T-cell (primary cell): ENCODE measurements at regions not wholly inside any gene's neighbourhood (a gene's known extent, or its start where the extent isn't known, plus 50 kb on each side); places are given as distances from the start of the nearest gene placed in this dataset.

ENCODE experiments used
- ATAC-seq, 4 experiments: fragments of 200-7000 bp in 3 of 4; fragments of 150-1000 bp in 1 of 4; cut with Tn5 transposase; replicated peaks in 1 of 4; 1 replicate in 3 of 4; 2 replicates in 1 of 4; pipeline ENCODE4 v1.10.0; 2021; ENCODE audit warnings: moderate library complexity in 3 of 4, mild to moderate bottlenecking in 2 of 4, moderate number of reproducible peaks in 1 of 4
- CTCF ChIA-PET, 2 donors: fragments of 300-600 bp; sonication (Branson Sonifier 250); formaldehyde crosslinking; loops; one replicate each; lab custom pipeline; 2022; ENCODE audit warnings: antibody characterized with exemption in 2 of 2; lab: Charles Lee
- POLR2A ChIA-PET, 2 donors: fragments of 300-600 bp; sonication (Branson Sonifier 250); formaldehyde crosslinking; loops; one replicate each; lab custom pipeline; 2022; ENCODE audit warnings: antibody characterized with exemption in 2 of 2; lab: Charles Lee
- DNase-seq, 35 experiments: peaks; one replicate each; pipeline versions ENCODE4 v3.0.0 to v3.0.0-alpha.2; 2013 to 2023
- H3K27ac ChIP-seq: one replicate; pipeline ENCODE4 v1.5.1; 2013; ENCODE audit warnings: low read length
- H3K27me3 ChIP-seq, 2 experiments: replicated peaks in 1 of 2; 1 replicate in 1 of 2; 2 replicates in 1 of 2; pipeline versions ENCODE4 v1.6.1 to v1.7.0; 2013; ENCODE audit warnings: low read length in 1 of 2, mixed read lengths in 1 of 2; ENCODE audit not compliant: control insufficient read depth in 2 of 2, insufficient read depth in 2 of 2; ENCODE audit errors: extremely low read depth in 1 of 2
- H3K36me3 ChIP-seq, 2 donors: 1 replicate in 1 of 2; 2 replicates in 1 of 2; pipeline versions ENCODE4 v1.6.1 to v1.7.0; 2013; ENCODE audit warnings: low read length in 1 of 2; ENCODE audit not compliant: control insufficient read depth in 2 of 2, insufficient read depth in 1 of 2; ENCODE audit errors: extremely low read depth in 1 of 2
- H3K4me1 ChIP-seq, 2 experiments: 1 replicate in 1 of 2; 2 replicates in 1 of 2; pipeline versions ENCODE4 v1.6.1 to v1.7.0; 2013; ENCODE audit warnings: low read length in 2 of 2, mixed read lengths in 1 of 2; ENCODE audit not compliant: insufficient read depth in 2 of 2, control insufficient read depth in 1 of 2; ENCODE audit errors: extremely low read depth in 1 of 2
- H3K4me3 ChIP-seq, 2 donors: 1 replicate in 1 of 2; 2 replicates in 1 of 2; pipeline versions ENCODE4 v1.5.1 to v1.7.0; 2013; ENCODE audit warnings: mild to moderate bottlenecking in 2 of 2, low read length in 1 of 2, moderate library complexity in 1 of 2; ENCODE audit not compliant: control insufficient read depth in 1 of 2; ENCODE audit errors: extremely low read depth in 1 of 2
- H3K9me3 ChIP-seq: 2 replicates; pipeline ENCODE4 v1.7.0; 2013
- H3K27ac Mint-ChIP-seq, 2 donors: one replicate each; pipeline ENCODE4 v1.8.0; 2020 to 2021; ENCODE audit warnings: mild to moderate bottlenecking in 2 of 2, mixed read lengths in 2 of 2
- H3K27me3 Mint-ChIP-seq, 2 donors: one replicate each; pipeline ENCODE4 v1.8.0; 2021 to 2022; ENCODE audit warnings: mixed read lengths in 2 of 2
- H3K36me3 Mint-ChIP-seq: one replicate; pipeline ENCODE4 v1.8.0; 2021; ENCODE audit warnings: mixed read lengths
- H3K4me1 Mint-ChIP-seq, 3 donors: one replicate each; pipeline ENCODE4 v1.8.0; 2020 to 2022; ENCODE audit warnings: mixed read lengths in 3 of 3, mild to moderate bottlenecking in 1 of 3
- H3K4me3 Mint-ChIP-seq, 3 donors: one replicate each; pipeline ENCODE4 v1.8.0; 2020 to 2022; ENCODE audit warnings: mild to moderate bottlenecking in 3 of 3, mixed read lengths in 3 of 3, moderate library complexity in 3 of 3
- H3K9me3 Mint-ChIP-seq, 3 donors: one replicate each; pipeline ENCODE4 v1.8.0; 2020 to 2022; ENCODE audit warnings: mixed read lengths in 3 of 3
- WGBS: methylation state at CpG from one replicate; pipeline ENCODE4 v1.1.5; 2013; ENCODE audit warnings: missing lambda C conversion rate; ENCODE audit not compliant: insufficient coverage; 5-methylcytosine and 5-hydroxymethylcytosine counted together

GRCh38 chr9:129361196-129361595 lies 183.1 kb upstream of the IER5L start:
- ChIA-PET CTCF (interaction anchor here in 1 of 2 donors (0.6 kb wide), 1 partner anchor 844 kb away, joined by 3 read pairs; no protein-coding TSS in a partner anchor), POLR2A (no interaction called here)
- Mint-ChIP-seq H3K4me3 (no peak overlapping the region), H3K9me3 (no peaks in the 10 kb centered on the region), H3K27me3 (peaks cover 0 to 13% of the 10 kb centered on the region in 2 donors), H3K27ac (no peak overlapping the region), H3K4me1 (peaks cover 0 to 2% (median 0%) of the 10 kb centered on the region in 3 donors), H3K36me3 (no peaks in the 10 kb centered on the region)
- no peak overlapping the region for H3K4me3 ChIP-seq
- WGBS: 97% methylated on average over 12 of the region's 21 CpGs
- H3K36me3 ChIP-seq: no peaks in the 10 kb centered on the region
- no peaks in the 10 kb centered on the region for H3K4me1 ChIP-seq
- no peaks in the 10 kb centered on the region for H3K9me3 ChIP-seq
- peaks cover 0 to 19% of the 10 kb centered on the region in 2 experiments for H3K27me3 ChIP-seq
- DNase-seq (no peak), ATAC-seq (no peak)
- H3K27ac ChIP-seq: no peak overlapping the region

- no peaks in the 10 kb centered on the region for H3K9me3 ChIP-seq
- H3K36me3 Mint-ChIP-seq: no peaks in the 10 kb centered on the region
- peaks cover 0 to 21% of the 10 kb centered on the region in 2 experiments for H3K27me3 ChIP-seq
- CTCF ChIA-PET: interaction anchor here in 1 of 2 donors (0.6 kb wide), 2 partner anchors 10 to 88 kb away, joined by 5 to 7 read pairs; no protein-coding TSS in a partner anchor
- POLR2A ChIA-PET: no interaction called here
- no peaks in the 10 kb centered on the region for H3K4me1 ChIP-seq
- H3K4me3 ChIP-seq: no peak overlapping the region
- H3K9me3 Mint-ChIP-seq: peaks cover 0 to 9% (median 6%) of the 10 kb centered on the region in 3 donors
- H3K27ac ChIP-seq: no peak overlapping the region
- H3K27me3 Mint-ChIP-seq: peaks cover 0 to 12% of the 10 kb centered on the region in 2 donors
- no peak overlapping the region for H3K27ac Mint-ChIP-seq
- H3K4me1 Mint-ChIP-seq: peaks cover 0 to 2% (median 0%) of the 10 kb centered on the region in 3 donors
- ATAC-seq: no peak
- DNase-seq: no peak
- 90% methylated on average over 4 of the region's 12 CpGs for WGBS
- H3K4me3 Mint-ChIP-seq: no peak overlapping the region
- no peaks in the 10 kb centered on the region for H3K36me3 ChIP-seq
Measured at GRCh38 chr9:129359916-129360536, 182.0 kb upstream of the IER5L start.

GRCh38 chr9:129359162-129359811 lies 181.2 kb upstream of the IER5L start:
- Mint-ChIP-seq H3K27me3 (peaks cover 0 to 11% of the 10 kb centered on the region in 2 donors), H3K9me3 (peaks cover 0 to 9% (median 6%) of the 10 kb centered on the region in 3 donors), H3K4me3 (no peak overlapping the region), H3K4me1 (peaks cover 0 to 2% (median 0%) of the 10 kb centered on the region in 3 donors), H3K27ac (no peak overlapping the region), H3K36me3 (no peaks in the 10 kb centered on the region)
- peaks cover 0 to 21% of the 10 kb centered on the region in 2 experiments for H3K27me3 ChIP-seq
- POLR2A ChIA-PET: interaction anchor here in 1 of 2 donors (0.6 kb wide), 1 partner anchor 205 kb away, joined by 3 read pairs; no protein-coding TSS in a partner anchor
- 91% methylated on average over 13 of the region's 15 CpGs for WGBS
- CTCF ChIA-PET: interaction anchor here in 1 of 2 donors (0.6 kb wide), 1 partner anchor 106 kb away, joined by 3 read pairs; no protein-coding TSS in a partner anchor
- H3K9me3 ChIP-seq: no peaks in the 10 kb centered on the region
- no peak overlapping the region for H3K27ac ChIP-seq
- DNase-seq: no peak
- H3K36me3 ChIP-seq: no peaks in the 10 kb centered on the region
- no peaks in the 10 kb centered on the region for H3K4me1 ChIP-seq
- no peak for ATAC-seq
- no peak overlapping the region for H3K4me3 ChIP-seq

GRCh38 chr9:129358621-129359154 lies 180.6 kb upstream of the IER5L start:
- peaks cover 0 to 2% (median 0%) of the 10 kb centered on the region in 3 donors for H3K4me1 Mint-ChIP-seq
- no peaks in the 10 kb centered on the region for H3K36me3 Mint-ChIP-seq
- no peaks in the 10 kb centered on the region for H3K4me1 ChIP-seq
- ChIA-PET CTCF (interaction anchor here in 1 of 2 donors (0.6 kb wide), 1 partner anchor 106 kb away, joined by 3 read pairs; no protein-coding TSS in a partner anchor), POLR2A (interaction anchor here in 1 of 2 donors (0.6 kb wide), 1 partner anchor 204 kb away, joined by 3 read pairs; no protein-coding TSS in a partner anchor)
- ATAC-seq (no peak), DNase-seq (no peak)
- peaks cover 0 to 9% (median 6%) of the 10 kb centered on the region in 3 donors for H3K9me3 Mint-ChIP-seq
- no peak overlapping the region for H3K27ac Mint-ChIP-seq
- no peak overlapping the region for H3K4me3 Mint-ChIP-seq
- H3K27ac ChIP-seq: no peak overlapping the region
- H3K4me3 ChIP-seq: no peak overlapping the region
- peaks cover 0 to 18% of the 10 kb centered on the region in 2 experiments for H3K27me3 ChIP-seq
- peaks cover 0 to 12% of the 10 kb centered on the region in 2 donors for H3K27me3 Mint-ChIP-seq
- no peaks in the 10 kb centered on the region for H3K9me3 ChIP-seq
- 54% methylated on average over 4 of the region's 12 CpGs for WGBS
- H3K36me3 ChIP-seq: no peaks in the 10 kb centered on the region

- no peak overlapping the region for H3K4me3 Mint-ChIP-seq
- H3K4me1 ChIP-seq: peaks cover 0 to under 1% of the 10 kb centered on the region in 2 experiments
- H3K36me3 ChIP-seq: no peaks in the 10 kb centered on the region
- H3K27ac Mint-ChIP-seq: no peak overlapping the region
- H3K27ac ChIP-seq: no peak overlapping the region
- H3K27me3 ChIP-seq: peaks cover 0 to 22% of the 10 kb centered on the region in 2 experiments
- H3K36me3 Mint-ChIP-seq: no peaks in the 10 kb centered on the region
- peaks cover 0 to 9% (median 6%) of the 10 kb centered on the region in 3 donors for H3K9me3 Mint-ChIP-seq
- H3K9me3 ChIP-seq: no peaks in the 10 kb centered on the region
- DNase-seq (no peak), ATAC-seq (no peak)
- H3K4me1 Mint-ChIP-seq: peaks cover 0 to 5% (median 0%) of the 10 kb centered on the region in 3 donors
- ChIA-PET POLR2A (no interaction called here), CTCF (no interaction called here)
- WGBS: 65% methylated on average over 3 of the region's 6 CpGs
- H3K4me3 ChIP-seq: no peak overlapping the region
- H3K27me3 Mint-ChIP-seq: peaks cover 0 to 14% of the 10 kb centered on the region in 2 donors
Measured at GRCh38 chr9:129357773-129358245, 179.7 kb upstream of the IER5L start.
